H1 (cell line): ENCODE measurements at regions not wholly inside any gene's neighbourhood (a gene's known extent, or its start where the extent isn't known, plus 50 kb on each side); places are given as distances from the start of the nearest gene placed in this dataset.

Experiments used
- CTCF ChIA-PET: fragments of 300-600 bp; sonication (Branson Sonifier 250); formaldehyde crosslinking; loops from one replicate; lab custom pipeline; 2021; ENCODE audit not compliant: partially characterized antibody; lab: Charles Lee
- POLR2A ChIA-PET: fragments of 300-600 bp; sonication (Branson Sonifier 250); formaldehyde crosslinking; loops from one replicate; lab custom pipeline; 2021; ENCODE audit warnings: inconsistent platforms; ENCODE audit not compliant: partially characterized antibody; lab: Charles Lee
- DNase-seq, 2 experiments: peaks; one replicate each; pipeline versions ENCODE4 v3.0.0 to v3.0.0-alpha.2; 2010 to 2022; ENCODE audit warnings: low spot score in 2 of 2, low read depth in 1 of 2, mixed read lengths in 1 of 2
- FAIRE-seq: peaks from 2 replicates; lab custom pipeline; 2011; peaks lifted over from hg19 to GRCh38; lab: Jason Lieb, UNC
- H2AFZ ChIP-seq: 2 replicates; pipeline ENCODE4 v1.8.1; 2012; ENCODE audit warnings: low read length, inconsistent platforms
- H2AK5ac ChIP-seq: 2 replicates; pipeline ENCODE4 v1.6.1; 2013; ENCODE audit warnings: low read depth, low read length
- H2BK120ac ChIP-seq: replicated peaks from 2 replicates; pipeline ENCODE3; 2013; ENCODE audit warnings: low read depth, low read length, inconsistent platforms
- H2BK12ac ChIP-seq: 2 replicates; pipeline ENCODE4 v1.6.1; 2013; ENCODE audit warnings: low read depth, low read length
- H2BK15ac ChIP-seq: 2 replicates; pipeline ENCODE4 v1.6.1; 2013; ENCODE audit warnings: low read length
- H2BK20ac ChIP-seq: 2 replicates; pipeline ENCODE4 v1.6.1; 2013; ENCODE audit warnings: low read length
- H2BK5ac ChIP-seq: 2 replicates; pipeline ENCODE4 v1.6.1; 2013; ENCODE audit warnings: low read depth, low read length
- H3K14ac ChIP-seq: 2 replicates; pipeline ENCODE4 v1.6.1; 2013; ENCODE audit warnings: inconsistent platforms; ENCODE audit not compliant: insufficient read length
- H3K18ac ChIP-seq: 2 replicates; pipeline ENCODE4 v1.6.1; 2013; ENCODE audit warnings: low read length; ENCODE audit errors: extremely low read depth
- H3K23ac ChIP-seq: 2 replicates; pipeline ENCODE4 v1.6.1; 2013; ENCODE audit warnings: inconsistent platforms; ENCODE audit not compliant: insufficient read length
- H3K23me2 ChIP-seq: 2 replicates; pipeline ENCODE4 v1.6.1; 2013; ENCODE audit warnings: low read depth, low read length
- H3K27ac ChIP-seq: 2 replicates; pipeline ENCODE4 v1.6.1; 2011; ENCODE audit warnings: low read depth, low read length, inconsistent platforms
- H3K27me3 ChIP-seq, 4 experiments: replicated peaks in 1 of 4; 1 replicate in 1 of 4; 2 replicates in 3 of 4; pipeline versions ENCODE4 v1.6.1 to v1.8.1; 2011 to 2013; ENCODE audit warnings: low read length in 3 of 4, mild to moderate bottlenecking in 3 of 4, inconsistent platforms in 2 of 4, mixed read lengths in 2 of 4, moderate library complexity in 1 of 4; ENCODE audit not compliant: control insufficient read depth in 3 of 4, insufficient read depth in 3 of 4; ENCODE audit errors: extremely low read depth in 1 of 4
- H3K36me3 ChIP-seq, 4 experiments: 2 replicates each; pipeline versions ENCODE4 v1.6.1 to v1.8.1; 2011 to 2013; ENCODE audit warnings: mild to moderate bottlenecking in 4 of 4, low read length in 3 of 4, moderate library complexity in 2 of 4, control low read depth in 1 of 4, inconsistent platforms in 1 of 4; ENCODE audit not compliant: insufficient read depth in 4 of 4, control insufficient read depth in 2 of 4
- H3K4ac ChIP-seq: replicated peaks from 2 replicates; pipeline ENCODE3; 2013; ENCODE audit warnings: low read length, low read depth, mixed read lengths, inconsistent platforms; ENCODE audit not compliant: insufficient read length
- H3K4me1 ChIP-seq, 4 experiments: replicated peaks in 1 of 4; 1 replicate in 1 of 4; 2 replicates in 3 of 4; pipeline versions ENCODE4 v1.6.1 to v1.8.1; 2011 to 2013; ENCODE audit warnings: low read length in 3 of 4, inconsistent platforms in 2 of 4, mixed read lengths in 1 of 4; ENCODE audit not compliant: insufficient read depth in 4 of 4, control insufficient read depth in 3 of 4
- H3K4me2 ChIP-seq, 2 experiments: 2 replicates each; pipeline versions ENCODE4 v1.6.1 to v1.8.1; 2011 to 2013; ENCODE audit warnings: low read depth in 2 of 2, low read length in 2 of 2, control low read depth in 1 of 2, inconsistent platforms in 1 of 2, mild to moderate bottlenecking in 1 of 2; ENCODE audit not compliant: insufficient read depth in 1 of 2
- H3K4me3 ChIP-seq, 4 experiments: fragments of 200-600, 300-600 bp in 1 of 4; sonication (generic), shearing (Covaris generic), sonication (Bioruptor Twin) in 1 of 4; 2 replicates each; pipeline versions ENCODE4 v1.5.1 to v1.8.1; 2011 to 2016; ENCODE audit warnings: low read length in 4 of 4, low read depth in 3 of 4, control low read depth in 2 of 4, inconsistent platforms in 2 of 4, mild to moderate bottlenecking in 2 of 4, mixed read lengths in 1 of 4, moderate library complexity in 1 of 4; ENCODE audit not compliant: insufficient read depth in 2 of 4; ENCODE audit errors: extremely low read depth in 1 of 4
- H3K56ac ChIP-seq: replicated peaks from 2 replicates; pipeline ENCODE3; 2013; ENCODE audit warnings: low read depth, mild to moderate bottlenecking, mixed read lengths, low read length, inconsistent platforms; ENCODE audit not compliant: insufficient read length
- H3K79me1 ChIP-seq: 2 replicates; pipeline ENCODE4 v1.6.1; 2013; ENCODE audit warnings: low read depth, low read length, control low read depth
- H3K79me2 ChIP-seq, 2 experiments: 2 replicates each; pipeline versions ENCODE4 v1.6.1 to v1.8.1; 2012 to 2013; ENCODE audit warnings: low read length in 2 of 2, mild to moderate bottlenecking in 2 of 2, inconsistent platforms in 1 of 2; ENCODE audit not compliant: insufficient read depth in 2 of 2, control insufficient read depth in 1 of 2
- H3K9ac ChIP-seq, 4 experiments: replicated peaks in 1 of 4; 1 replicate in 1 of 4; 2 replicates in 3 of 4; pipeline versions ENCODE4 v1.6.1 to v1.8.1; 2011 to 2013; ENCODE audit warnings: low read depth in 3 of 4, low read length in 3 of 4, control low read depth in 2 of 4, mild to moderate bottlenecking in 2 of 4, moderate library complexity in 2 of 4, inconsistent platforms in 1 of 4; ENCODE audit errors: extremely low read depth in 1 of 4
- H3K9me3 ChIP-seq, 2 experiments: 2 replicates each; pipeline versions ENCODE4 v1.6.1 to v1.8.1; 2012 to 2013; ENCODE audit warnings: mild to moderate bottlenecking in 2 of 2, moderate library complexity in 2 of 2, control low read depth in 1 of 2, inconsistent platforms in 1 of 2, low read depth in 1 of 2, low read length in 1 of 2, mixed read lengths in 1 of 2; ENCODE audit not compliant: insufficient read depth in 2 of 2
- H4K20me1 ChIP-seq, 2 experiments: replicated peaks in 1 of 2; 2 replicates each; pipeline versions ENCODE3 to v1.8.1; 2011 to 2013; ENCODE audit warnings: inconsistent platforms in 2 of 2, low read length in 2 of 2, mild to moderate bottlenecking in 1 of 2; ENCODE audit not compliant: insufficient read depth in 2 of 2, control insufficient read depth in 1 of 2
- H4K5ac ChIP-seq: 2 replicates; pipeline ENCODE4 v1.6.1; 2013; ENCODE audit warnings: low read length, low read depth, mixed read lengths, inconsistent platforms; ENCODE audit not compliant: insufficient read length
- H4K8ac ChIP-seq: 2 replicates; pipeline ENCODE4 v1.8.0; 2013; ENCODE audit warnings: mild to moderate bottlenecking, moderate library complexity, low read length, inconsistent platforms; ENCODE audit not compliant: insufficient read depth; ENCODE audit errors: extremely low read depth
- H4K91ac ChIP-seq: replicated peaks from 2 replicates; pipeline ENCODE3; 2013; ENCODE audit warnings: low read length, mixed read lengths, inconsistent platforms; ENCODE audit not compliant: insufficient read length
- E2F6 ChIP-seq: IDR thresholded peaks from 2 replicates; pipeline ENCODE4 v1.6.1; 2012; ENCODE audit warnings: inconsistent platforms
- HDAC2 ChIP-seq, 2 experiments: fragments of 300-600 bp in 1 of 2; sonication (generic) in 1 of 2; IDR thresholded peaks; 2 replicates each; pipeline ENCODE4 v1.6.1; 2011 to 2012; ENCODE audit warnings: low read depth in 2 of 2, low read length in 2 of 2, mild to moderate bottlenecking in 2 of 2, moderate library complexity in 2 of 2, borderline replicate concordance in 1 of 2, inconsistent platforms in 1 of 2
- HDAC6 ChIP-seq: IDR thresholded peaks from one replicate; pipeline ENCODE4 v1.7.1; 2012; ENCODE audit warnings: low read depth, mild to moderate bottlenecking, inconsistent platforms, low read length, moderate library complexity
- JUN ChIP-seq: IDR thresholded peaks from 2 replicates; pipeline ENCODE4 v1.6.1; 2011; ENCODE audit warnings: low read depth, mild to moderate bottlenecking, improper control_type of control experiment, low read length
- KDM4A ChIP-seq: IDR thresholded peaks from one replicate; pipeline ENCODE4 v1.7.1; 2012; ENCODE audit warnings: low read depth, mild to moderate bottlenecking, moderate library complexity, low read length, inconsistent platforms; ENCODE audit not compliant: severe bottlenecking
- NRF1 ChIP-seq: IDR thresholded peaks from 2 replicates; pipeline ENCODE4 v1.6.1; 2011; ENCODE audit warnings: mild to moderate bottlenecking, low read depth, low read length, improper control_type of control experiment
- SAP30 ChIP-seq: fragments of 300-600 bp; sonication (generic); IDR thresholded peaks from 2 replicates; pipeline ENCODE4 v1.7.1; 2012; ENCODE audit warnings: low read length, moderate library complexity, mild to moderate bottlenecking, inconsistent platforms; ENCODE audit not compliant: insufficient read depth, insufficient replicate concordance
- TBP ChIP-seq: IDR thresholded peaks from 2 replicates; pipeline ENCODE4 v1.6.1; 2011; ENCODE audit warnings: low read depth, low read length, improper control_type of control experiment
- USF2 ChIP-seq: IDR thresholded peaks from 2 replicates; pipeline ENCODE4 v1.6.1; 2011; ENCODE audit warnings: low read length, improper control_type of control experiment
- YY1 ChIP-seq: IDR thresholded peaks from 2 replicates; pipeline ENCODE4 v1.6.1; 2011; ENCODE audit warnings: low read depth, mild to moderate bottlenecking, low read length
- WGBS, 2 experiments: shearing (Covaris generic) in 1 of 2; methylation state at CpG; one replicate each; pipeline versions ENCODE4 v1.1.6 to v1.1.7; 2013 to 2015; ENCODE audit warnings: low lambda C conversion rate in 2 of 2, mixed read lengths in 2 of 2, inconsistent platforms in 1 of 2, low coverage in 1 of 2, missing lambda C conversion rate in 1 of 2; ENCODE audit not compliant: insufficient replicate concordance in 2 of 2, insufficient coverage in 1 of 2, insufficient read length in 1 of 2; ENCODE audit errors: extremely low coverage in 1 of 2, missing lambda C conversion rate in 1 of 2; 5-methylcytosine and 5-hydroxymethylcytosine counted together

GRCh38 chr13:37225414-37226070 is 120.1 kb upstream of the CSNK1A1L start:
- H2AK5ac ChIP-seq: no peak overlapping the region
- H3K27me3 ChIP-seq: no peaks in the 10 kb centered on the region
- no peaks in the 10 kb centered on the region for H3K4me1 ChIP-seq
- H4K20me1 ChIP-seq: no peaks in the 10 kb centered on the region
- H3K4me2 ChIP-seq: no peak overlapping the region
- no peak overlapping the region for H3K18ac ChIP-seq
- no peak for TF ChIP-seq HDAC6
- no peak for TF ChIP-seq JUN
- TF ChIP-seq NRF1: no peak
- no peak for TF ChIP-seq SAP30
- no peak for TF ChIP-seq TBP
- TF ChIP-seq YY1: no peak
- TF ChIP-seq E2F6: no peak
- no peak for TF ChIP-seq KDM4A
- TF ChIP-seq USF2: no peak
- no peak for TF ChIP-seq HDAC2 (IDR thresholded peaks at IDR 0.05; ENCODE audit: borderline replicate concordance in 1 of 2, low read depth in 2 of 2, low read length in 2 of 2)
- ChIA-PET CTCF (interaction anchor here (0.7 kb wide), 1 partner anchor 1297 kb away, joined by 3 read pairs; no protein-coding TSS in a partner anchor), POLR2A (no interaction called here)
- no peak overlapping the region for H4K8ac ChIP-seq
- no peak overlapping the region for H4K5ac ChIP-seq
- H2BK12ac ChIP-seq: no peak overlapping the region
- WGBS, 2 experiments: 95% methylated on average over 1 of the region's 1 CpG; no CpG with 5 or more reads in 1 of the 2 experiments
- no peak overlapping the region for H2BK120ac ChIP-seq
- no peak overlapping the region for H3K4ac ChIP-seq
- no peak overlapping the region for H3K56ac ChIP-seq
- no peaks in the 10 kb centered on the region for H3K79me1 ChIP-seq
- H3K9me3 ChIP-seq: no peaks in the 10 kb centered on the region
- H3K27ac ChIP-seq: no peak overlapping the region
- H3K4me3 ChIP-seq: no peak overlapping the region
- H3K36me3 ChIP-seq: no peaks in the 10 kb centered on the region
- no peak overlapping the region for H3K14ac ChIP-seq
- H3K9ac ChIP-seq: no peak overlapping the region
- no peaks in the 10 kb centered on the region for H3K23me2 ChIP-seq
- H2AFZ ChIP-seq: no peak overlapping the region
- no peak for FAIRE-seq
- no peaks in the 10 kb centered on the region for H3K79me2 ChIP-seq
- H2BK5ac ChIP-seq: no peak overlapping the region
- H4K91ac ChIP-seq: no peak overlapping the region
- H2BK15ac ChIP-seq: no peak overlapping the region
- no peak for DNase-seq
- no peak overlapping the region for H3K23ac ChIP-seq
- no peak overlapping the region for H2BK20ac ChIP-seq
